ENCODE measurements at regions not wholly inside any gene's neighbourhood (a gene's known extent, or its start where the extent isn't known, plus 50 kb on each side); places are given as distances from the start of the nearest gene placed in this dataset.

- DNase-seq (ENCODE audit: low read depth in 2 of 2), result no peak
Observed at GRCh38 chr15:93438310-93438709, 349.3 kb upstream of the RGMA start.

DNA sequence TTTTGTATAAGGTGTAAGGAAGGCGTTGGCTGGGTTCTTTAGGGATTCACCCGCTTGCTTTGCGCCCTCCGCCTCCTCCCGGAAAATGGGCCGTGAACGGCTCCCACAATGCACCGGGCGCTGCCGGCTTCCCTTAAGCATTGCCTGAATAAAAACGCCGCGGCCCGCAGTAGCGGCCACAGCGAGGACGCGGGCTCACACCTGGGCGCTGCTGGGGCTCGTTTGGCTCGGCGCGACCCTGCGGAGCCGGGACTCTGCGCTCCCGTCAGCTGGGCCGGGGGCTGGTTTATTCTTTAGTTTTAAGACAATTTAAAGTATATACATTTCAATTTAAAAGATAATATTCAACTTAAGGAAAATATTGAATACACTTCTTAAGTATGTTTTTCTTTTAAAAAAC, 343.5 kb upstream of the RGMA start:
- DNase-seq (ENCODE audit: low read depth in 2 of 2), result no peak

- no peak for DNase-seq (ENCODE audit: low read depth in 2 of 2)
Observed at GRCh38 chr15:93428807-93429351, 339.9 kb upstream of the RGMA start.

GRCh38 chr15:93428150-93428549, 339.1 kb upstream of the RGMA start:
- no peak for DNase-seq (ENCODE audit: low read depth in 2 of 2)

- DNase-seq (ENCODE audit: low read depth in 2 of 2), result no peak
Observed at GRCh38 chr15:93424131-93424530, 335.1 kb upstream of the RGMA start.

- DNase-seq (ENCODE audit: low read depth in 2 of 2), result no peak
Observed at GRCh38 chr15:93422476-93422875, 333.5 kb upstream of the RGMA start.

- DNase-seq (ENCODE audit: low read depth in 2 of 2), result no peak
Observed at GRCh38 chr15:93420477-93420876, 331.5 kb upstream of the RGMA start.

DNA sequence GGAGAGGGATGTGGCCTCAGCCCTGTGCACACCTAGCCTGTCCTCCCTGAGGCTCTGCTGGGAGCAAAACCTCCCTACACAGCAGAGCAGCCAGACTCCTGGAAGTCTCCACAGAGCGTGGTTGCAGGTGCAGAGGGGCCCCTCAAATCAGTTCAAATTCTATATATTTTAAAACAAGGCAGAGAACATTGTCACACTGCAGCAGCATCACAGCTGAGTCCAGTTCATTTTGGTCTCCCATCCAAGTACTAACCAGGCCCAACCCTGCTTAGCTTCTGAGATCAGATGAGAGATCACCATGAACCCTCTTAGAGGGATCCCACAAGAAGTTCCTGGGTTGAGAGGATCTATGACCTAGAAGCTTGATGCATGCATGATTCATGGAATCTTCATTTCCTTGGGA, 331.0 kb upstream of the RGMA start:
- no peak for DNase-seq (ENCODE audit: low read depth in 2 of 2)

DNA sequence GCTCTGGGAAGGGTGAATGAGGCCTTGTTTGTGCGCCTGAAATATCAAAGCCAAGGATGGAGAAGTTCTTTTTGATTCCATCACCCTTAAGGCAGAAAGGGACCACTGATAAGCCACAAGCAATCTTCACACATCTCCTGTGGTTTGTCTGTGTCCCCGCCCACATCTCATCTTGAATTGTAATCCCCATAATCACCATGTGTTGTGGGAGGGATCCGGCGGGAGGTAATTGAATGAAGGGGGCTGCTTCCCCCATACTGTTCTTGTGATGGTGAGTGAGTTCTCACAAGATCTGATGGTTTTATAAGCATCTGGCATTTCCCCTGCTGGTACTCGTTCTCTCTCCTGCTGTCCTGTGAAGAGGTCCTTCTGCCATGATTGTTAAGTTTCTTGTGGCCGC, 329.6 kb upstream of the RGMA start:
- DNase-seq (ENCODE audit: low read depth in 2 of 2), result no peak

DNA sequence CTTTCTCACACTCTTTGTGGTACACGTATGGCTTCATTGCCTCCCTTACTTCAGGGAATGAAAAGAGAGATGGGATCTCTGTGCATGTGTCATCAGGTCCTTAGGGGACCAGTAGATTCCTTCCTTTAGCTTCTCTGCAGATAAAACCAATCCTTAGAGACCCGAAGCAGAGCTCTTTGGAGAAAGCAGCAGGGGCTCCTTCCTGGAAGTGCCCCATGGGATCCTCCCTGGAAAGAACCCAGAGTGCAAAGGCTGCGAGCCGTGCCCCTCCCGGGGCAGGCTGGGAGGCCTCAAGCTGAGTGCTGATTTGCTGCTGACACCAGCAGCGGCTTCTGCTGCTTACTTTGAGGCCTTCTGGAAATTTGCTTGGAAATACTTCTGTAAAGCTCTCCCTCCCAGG, 328.6 kb upstream of the RGMA start:
- DNase-seq (ENCODE audit: low read depth in 2 of 2), result no peak

GRCh38 chr15:93417156-93417555, 328.1 kb upstream of the RGMA start:
- no peak for DNase-seq (ENCODE audit: low read depth in 2 of 2)

DNA sequence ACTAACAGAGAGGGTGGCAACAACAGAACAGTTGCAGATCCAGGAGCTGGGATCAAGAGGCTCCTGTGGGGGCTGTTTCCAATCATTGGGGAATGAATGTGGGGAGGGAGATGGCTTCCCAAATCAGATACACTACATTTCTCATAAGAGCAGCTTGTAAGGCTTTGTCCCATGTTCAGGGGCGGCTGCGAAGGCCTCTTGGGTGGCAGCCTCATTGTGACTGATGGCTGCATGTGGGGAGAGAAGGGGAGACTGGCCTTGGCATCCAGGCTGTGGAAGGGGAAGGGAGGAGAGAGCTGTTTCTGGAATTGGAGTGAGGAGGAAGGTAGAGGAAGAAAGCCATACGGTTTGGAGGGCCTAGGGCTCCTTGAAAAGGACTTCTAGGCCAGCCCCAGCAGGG, 326.6 kb upstream of the RGMA start:
- DNase-seq (ENCODE audit: low read depth in 2 of 2), result no peak

DNA sequence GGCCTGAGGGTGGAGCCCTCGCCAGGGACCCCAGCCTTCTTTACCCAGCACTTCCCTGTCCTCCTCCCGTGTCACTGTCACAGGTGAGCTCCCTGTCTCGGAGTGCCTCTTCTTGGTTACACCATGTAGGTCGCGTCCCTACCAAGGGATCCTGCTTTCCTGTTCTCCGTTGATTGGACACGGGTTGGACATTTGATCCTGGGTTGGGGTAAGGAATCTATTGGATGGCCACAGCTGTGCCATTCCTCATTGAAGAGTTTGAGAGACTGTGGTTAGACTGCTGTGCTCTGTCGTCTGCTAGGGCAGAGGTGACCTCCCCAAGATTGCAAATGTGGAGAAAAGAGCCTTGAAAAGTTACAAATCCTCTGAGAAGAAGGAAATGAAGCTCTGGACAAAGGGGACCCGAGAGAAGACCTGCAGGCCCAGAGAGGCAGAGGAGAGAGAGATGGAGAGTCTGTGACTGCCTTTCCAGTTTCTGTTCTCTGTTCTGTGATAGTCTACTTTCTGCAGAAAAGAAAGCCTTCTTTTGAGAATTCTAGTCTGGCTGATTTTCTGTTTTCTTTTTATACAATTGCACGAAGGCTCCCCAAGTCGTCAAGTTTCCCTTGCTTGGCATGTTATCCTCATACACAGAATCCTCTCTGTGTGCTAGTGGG, 325.7 kb upstream of the RGMA start:
- DNase-seq (ENCODE audit: low read depth in 2 of 2), result no peak

GRCh38 chr15:93413745-93414144, 324.7 kb upstream of the RGMA start:
- no peak for DNase-seq (ENCODE audit: low read depth in 2 of 2)

- DNase-seq (ENCODE audit: low read depth in 2 of 2), result no peak
Observed at GRCh38 chr15:93399121-93399520, 310.1 kb upstream of the RGMA start.

- DNase-seq (ENCODE audit: low read depth in 2 of 2), result no peak
Observed at GRCh38 chr15:93389211-93389610, 300.2 kb upstream of the RGMA start.

DNA sequence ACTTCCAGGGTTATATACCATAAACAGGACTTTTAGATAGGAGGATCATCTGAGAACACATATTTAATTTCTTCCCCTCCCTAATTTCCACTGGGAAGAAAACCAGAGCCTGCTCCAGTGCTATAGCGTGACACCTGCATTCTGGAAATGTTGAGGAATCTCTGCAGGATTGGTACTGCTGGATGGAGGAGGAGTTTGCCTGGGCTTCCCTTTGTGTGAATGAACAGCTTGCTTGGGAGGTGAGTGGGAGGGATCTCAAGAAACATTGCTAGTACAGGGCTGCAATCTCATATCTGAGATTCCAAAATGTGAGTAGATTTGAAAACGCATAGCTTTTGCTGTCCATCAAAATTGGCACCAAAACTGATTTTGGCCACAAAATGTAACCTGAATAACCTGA, 295.9 kb upstream of the RGMA start:
- no peak for DNase-seq (ENCODE audit: low read depth in 2 of 2)

DNA sequence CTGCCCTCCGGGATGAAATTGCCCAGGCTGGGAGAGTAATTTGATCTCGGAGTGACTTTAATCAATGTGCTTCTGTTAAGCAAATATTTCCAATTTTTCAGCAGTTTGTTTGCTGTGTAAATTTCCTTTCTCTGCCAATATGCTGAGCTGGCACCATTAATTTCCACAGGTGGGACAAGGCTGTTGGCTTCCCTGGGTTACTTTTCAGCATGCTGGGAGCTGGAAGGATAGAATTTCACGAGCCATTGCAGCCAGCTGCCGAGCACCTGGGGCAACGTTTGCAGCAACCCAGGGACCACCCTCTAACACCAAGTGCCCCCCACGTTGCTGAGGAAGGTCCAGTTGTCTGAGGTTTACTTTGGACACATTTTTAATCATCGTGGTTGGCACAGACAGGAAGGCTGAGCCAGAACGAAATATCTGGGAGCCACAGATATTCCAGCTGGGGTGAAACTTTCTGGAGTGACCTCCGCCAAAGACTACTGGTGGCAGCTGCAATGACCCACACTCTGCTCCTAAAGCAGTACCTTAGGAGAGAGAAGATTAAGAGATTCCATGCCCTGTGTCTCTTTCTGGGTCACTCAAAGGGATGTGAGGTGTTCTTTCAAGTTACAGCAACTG, 293.3 kb upstream of the RGMA start:
- no peak for DNase-seq (ENCODE audit: low read depth in 2 of 2)

DNA sequence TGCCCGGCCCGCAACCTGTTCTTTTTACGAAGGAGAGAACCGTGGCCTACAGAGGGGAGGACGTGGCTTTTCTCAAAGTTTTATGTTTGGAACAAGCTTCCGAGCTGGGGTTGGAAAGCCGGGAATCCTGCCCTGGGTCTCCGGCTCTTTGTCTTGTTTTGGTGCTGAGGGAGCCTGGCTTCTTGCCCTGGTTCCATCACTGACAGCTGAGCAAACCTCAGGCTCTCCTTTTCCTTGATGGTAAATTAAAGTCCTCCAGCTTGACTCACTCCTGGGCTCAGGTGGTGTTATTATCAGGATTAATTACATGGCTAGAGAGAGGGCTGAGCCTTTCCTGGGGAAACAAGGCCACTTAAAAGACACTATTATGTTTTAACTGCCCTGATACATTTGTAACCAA, 289.5 kb upstream of the RGMA start:
- DNase-seq (ENCODE audit: low read depth in 2 of 2), result no peak

DNA sequence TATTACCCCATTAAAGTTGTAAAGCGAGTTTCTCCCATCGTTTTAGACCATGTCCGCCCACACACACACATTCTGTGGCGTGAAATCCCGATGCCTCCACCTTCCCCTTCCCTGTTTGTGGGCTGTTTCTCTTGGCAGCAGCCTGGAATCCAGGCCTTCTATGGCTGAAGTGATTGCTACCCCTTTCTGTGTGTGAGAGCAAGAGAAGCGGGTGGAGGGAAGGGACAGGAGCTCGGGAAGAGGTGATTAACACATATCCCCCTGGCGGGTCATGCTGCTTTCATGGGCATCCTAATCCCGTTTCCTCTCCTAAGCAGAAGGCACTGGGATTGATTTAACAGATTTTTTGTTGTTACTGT, 283.8 kb upstream of the RGMA start:
- no peak for DNase-seq (ENCODE audit: low read depth in 2 of 2)

- DNase-seq (ENCODE audit: low read depth in 2 of 2), result no peak
Observed at GRCh38 chr15:93372208-93372864, 283.3 kb upstream of the RGMA start.

DNA sequence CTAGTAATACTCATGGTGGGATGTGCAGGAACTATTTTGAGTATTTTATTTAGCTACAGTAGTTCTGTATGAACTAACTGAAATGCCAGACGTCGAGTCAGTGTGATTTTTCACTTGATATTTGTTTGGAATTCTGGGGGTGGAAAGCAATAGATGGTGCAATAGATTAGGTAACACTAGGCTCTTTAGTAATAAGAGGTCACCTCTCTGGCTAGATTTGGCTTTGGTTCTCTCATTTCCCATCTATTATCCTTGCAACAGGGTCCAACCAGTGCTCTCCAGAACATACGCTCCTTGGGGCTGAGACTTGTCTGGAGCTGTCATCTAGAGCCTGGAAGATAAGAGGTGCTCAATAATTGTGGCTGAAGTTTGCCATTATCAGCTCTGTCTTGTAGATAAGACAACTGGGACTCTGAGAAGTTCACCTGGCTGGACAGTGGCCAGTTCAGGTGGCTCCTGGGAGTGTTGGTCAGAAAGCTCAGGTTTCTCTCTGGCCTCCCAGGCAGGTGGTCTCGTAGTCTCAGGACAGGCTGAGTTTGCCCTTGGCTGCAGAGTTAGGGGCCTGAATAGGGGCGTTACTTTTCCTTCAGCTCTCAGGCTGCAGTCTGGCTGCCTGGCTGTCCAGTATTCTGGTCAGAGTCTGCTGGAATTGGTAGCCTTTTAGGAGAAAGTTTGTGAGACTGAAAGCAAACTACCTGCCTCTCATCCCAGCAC, 277.5 kb upstream of the RGMA start:
- DNase-seq (ENCODE audit: low read depth in 2 of 2), result no peak

- DNase-seq (ENCODE audit: low read depth in 2 of 2), result no peak
Observed at GRCh38 chr15:93362821-93363220, 273.8 kb upstream of the RGMA start.

Measured in activated CD8-positive, alpha-beta memory T cell treated with anti-CD3 and anti-CD28 coated beads for 4 hours (primary cell).